ENCODE measurements at regions not wholly inside any gene's neighbourhood (a gene's known extent, or its start where the extent isn't known, plus 50 kb on each side); places are given as distances from the start of the nearest gene placed in this dataset.
A peak's percentile ranks its signal among the peaks of the same experiment; 100 is the strongest.

DNA sequence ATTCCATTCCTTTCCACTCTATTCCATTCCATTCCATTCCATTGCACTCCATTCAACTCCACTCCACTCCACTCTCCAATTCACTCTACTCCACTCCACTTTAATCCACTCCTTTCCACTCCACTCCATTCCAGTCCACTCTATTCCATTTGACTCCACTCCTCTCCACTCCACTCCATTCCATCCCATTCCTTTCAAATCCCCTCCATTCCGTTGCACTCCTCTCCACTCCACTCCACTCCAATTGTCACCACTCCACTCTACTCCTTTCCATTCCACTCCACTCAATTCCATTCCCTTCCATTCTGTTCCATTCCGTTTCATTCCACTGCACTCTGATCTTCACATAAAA, 2563.7 kb upstream of the TPTE start:
- no peak for DNase-seq
- intact Hi-C loops (cut with micrococcal nuclease): no loop called here
- Histone ChIP-seq H3K4me1 (ENCODE audit: control insufficient read depth, insufficient read depth, low read length) (no peaks in the 10 kb centered on the region), H3K36me3 (ENCODE audit: control insufficient read depth, insufficient read depth, low read length) (no peaks in the 10 kb centered on the region), H3K9me3 (ENCODE audit: control insufficient read depth, insufficient read depth, low read length) (peaks cover 44% of the 10 kb centered on the region), H3K27me3 (ENCODE audit: control insufficient read depth, insufficient read depth, low read length) (no peaks in the 10 kb centered on the region), H3K4me3 (ENCODE audit: low read length) (no peak overlapping the region), H3K27ac (ENCODE audit: low read length) (no peak overlapping the region)
- no peak overlapping the region for H3K27ac Mint-ChIP-seq
- H3K9me3 Mint-ChIP-seq: peaks cover 50 to 57% of the 10 kb centered on the region in 2 donors
- peaks cover 24% of the 10 kb centered on the region for H3K36me3 Mint-ChIP-seq
- no peaks in the 10 kb centered on the region for H3K27me3 Mint-ChIP-seq (ENCODE audit: low read depth in 2 of 2)
- H3K4me3 Mint-ChIP-seq: no peak overlapping the region
- H3K4me1 Mint-ChIP-seq: no peaks in the 10 kb centered on the region
- WGBS (ENCODE audit: insufficient coverage): 21% methylated on average over 2 of the region's 2 CpGs
- TF ChIP-seq, protein P1, sequence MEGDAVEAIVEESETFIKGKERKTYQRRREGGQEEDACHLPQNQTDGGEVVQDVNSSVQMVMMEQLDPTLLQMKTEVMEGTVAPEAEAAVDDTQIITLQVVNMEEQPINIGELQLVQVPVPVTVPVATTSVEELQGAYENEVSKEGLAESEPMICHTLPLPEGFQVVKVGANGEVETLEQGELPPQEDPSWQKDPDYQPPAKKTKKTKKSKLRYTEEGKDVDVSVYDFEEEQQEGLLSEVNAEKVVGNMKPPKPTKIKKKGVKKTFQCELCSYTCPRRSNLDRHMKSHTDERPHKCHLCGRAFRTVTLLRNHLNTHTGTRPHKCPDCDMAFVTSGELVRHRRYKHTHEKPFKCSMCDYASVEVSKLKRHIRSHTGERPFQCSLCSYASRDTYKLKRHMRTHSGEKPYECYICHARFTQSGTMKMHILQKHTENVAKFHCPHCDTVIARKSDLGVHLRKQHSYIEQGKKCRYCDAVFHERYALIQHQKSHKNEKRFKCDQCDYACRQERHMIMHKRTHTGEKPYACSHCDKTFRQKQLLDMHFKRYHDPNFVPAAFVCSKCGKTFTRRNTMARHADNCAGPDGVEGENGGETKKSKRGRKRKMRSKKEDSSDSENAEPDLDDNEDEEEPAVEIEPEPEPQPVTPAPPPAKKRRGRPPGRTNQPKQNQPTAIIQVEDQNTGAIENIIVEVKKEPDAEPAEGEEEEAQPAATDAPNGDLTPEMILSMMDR (IDR thresholded peaks at IDR 0.05): no peak
- ATAC-seq: peak in 1 of 3 donors; percentile 49

Measured in natural killer cell (primary cell).